Gastrocnemius medialis (tissue), 4 donors: ENCODE measurements at regions not wholly inside any gene's neighbourhood (a gene's known extent, or its start where the extent isn't known, plus 50 kb on each side); places are given as distances from the start of the nearest gene placed in this dataset.

ENCODE experiments used
- CTCF ChIP-seq, 5 experiments: fragments of 450-650 bp in 3 of 5; fragments of 200-600 bp in 2 of 5; sonication (generic) in 2 of 5; IDR thresholded peaks in 4 of 5; conservative IDR thresholded peaks in 1 of 5; 1 replicate in 4 of 5; 2 replicates in 1 of 5; pipeline ENCODE4 v1.5.1; 2016 to 2019; ENCODE audit warnings: antibody characterized with exemption in 5 of 5, mild to moderate bottlenecking in 3 of 5, moderate library complexity in 3 of 5
- POLR2A ChIP-seq, 2 donors: fragments of 450-650 bp; IDR thresholded peaks; one replicate each; pipeline ENCODE4 v1.6.1; 2017; ENCODE audit warnings: antibody characterized with exemption in 2 of 2, mild to moderate bottlenecking in 2 of 2, moderate library complexity in 2 of 2

GRCh38 chrX:138073626-138074025 is 507.7 kb downstream of the ZIC3 start:
- no peak for TF ChIP-seq POLR2A (IDR thresholded peaks at IDR 0.05)
- TF ChIP-seq CTCF (IDR thresholded peaks at IDR 0.05 in 4 of 5, conservative IDR thresholded peaks at IDR 0.05 in 1 of 5): no peak
